ENCODE measurements at regions not wholly inside any gene's neighbourhood (a gene's known extent, or its start where the extent isn't known, plus 50 kb on each side); places are given as distances from the start of the nearest gene placed in this dataset.

DNA sequence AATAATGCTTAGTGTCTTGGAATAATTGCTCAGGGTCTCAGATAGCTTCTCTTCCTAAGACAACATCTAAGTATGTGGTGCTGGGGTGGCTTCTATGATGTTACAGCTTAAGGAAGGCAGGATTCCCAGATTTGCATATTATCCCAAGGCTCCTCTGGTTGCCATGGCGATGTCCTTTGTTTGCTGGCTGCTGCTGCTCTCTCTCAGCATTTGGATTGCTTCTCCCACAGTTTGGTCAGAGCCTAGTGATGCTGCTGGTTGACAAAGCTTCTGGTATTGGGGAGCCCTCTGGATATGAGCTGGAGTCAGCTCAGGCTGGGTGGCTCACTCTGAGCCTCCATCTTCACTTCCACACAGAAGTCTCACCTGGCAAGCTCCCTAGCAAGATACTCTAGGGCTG is 56.4 kb upstream of the FBXO33 start:
- DNase-seq (ENCODE audit: low read depth, low spot score), result peak; percentile 50

DNA sequence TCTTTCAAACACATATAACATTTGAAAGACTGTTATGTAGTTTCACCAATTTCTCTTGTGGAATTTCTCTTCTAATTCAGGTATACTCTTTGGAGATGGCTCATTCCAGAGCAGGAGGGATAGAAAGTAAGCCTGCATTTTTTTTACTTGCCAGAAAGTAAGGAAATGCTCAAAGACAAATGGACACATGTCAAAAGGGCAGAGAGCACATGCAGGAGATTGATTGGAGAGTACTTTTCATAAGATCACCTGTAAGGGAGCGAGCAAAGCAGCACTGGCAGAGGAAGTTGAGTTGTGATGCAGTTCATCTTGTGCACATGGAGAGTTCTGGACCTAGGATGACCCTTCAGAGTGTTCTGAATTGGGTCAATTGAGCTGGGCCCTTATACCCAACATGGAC is 51.4 kb upstream of the FBXO33 start:
- DNase-seq (ENCODE audit: low read depth, low spot score), result no peak

All from ELF-1 (cell line).